ENCODE measurements at regions not wholly inside any gene's neighbourhood (a gene's known extent, or its start where the extent isn't known, plus 50 kb on each side); places are given as distances from the start of the nearest gene placed in this dataset.

DNA sequence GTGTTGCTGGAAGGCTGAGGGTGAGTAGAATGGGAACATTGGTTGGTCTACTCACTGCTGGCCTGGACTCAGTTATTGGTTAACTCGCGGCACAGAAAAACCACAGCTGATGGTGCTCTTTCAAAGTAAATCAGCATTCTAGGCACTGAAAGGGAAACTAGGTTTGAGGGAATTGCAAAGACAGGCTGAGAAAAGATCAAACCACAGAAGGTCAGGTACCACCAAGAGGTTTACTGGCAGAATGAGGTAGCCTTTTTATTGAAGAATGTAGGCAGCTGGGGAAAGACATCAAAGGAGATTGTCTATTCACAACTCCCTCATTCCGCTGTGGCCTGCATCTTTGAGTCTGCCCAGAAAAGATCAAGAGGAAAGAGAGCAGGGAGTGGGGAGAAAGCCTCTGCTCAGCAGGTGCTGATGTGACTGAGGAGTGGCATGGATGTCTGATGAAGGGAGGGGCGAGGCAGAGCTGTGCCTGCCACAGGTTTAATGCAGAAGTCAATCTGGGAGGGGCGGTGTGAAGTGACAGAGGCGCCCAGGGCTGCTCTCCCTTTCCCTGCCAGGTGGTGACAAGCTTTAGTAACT is 255.5 kb downstream of the MAN2A1 start:
- no peak for DNase-seq (ENCODE audit: low read depth in 2 of 2)

DNA sequence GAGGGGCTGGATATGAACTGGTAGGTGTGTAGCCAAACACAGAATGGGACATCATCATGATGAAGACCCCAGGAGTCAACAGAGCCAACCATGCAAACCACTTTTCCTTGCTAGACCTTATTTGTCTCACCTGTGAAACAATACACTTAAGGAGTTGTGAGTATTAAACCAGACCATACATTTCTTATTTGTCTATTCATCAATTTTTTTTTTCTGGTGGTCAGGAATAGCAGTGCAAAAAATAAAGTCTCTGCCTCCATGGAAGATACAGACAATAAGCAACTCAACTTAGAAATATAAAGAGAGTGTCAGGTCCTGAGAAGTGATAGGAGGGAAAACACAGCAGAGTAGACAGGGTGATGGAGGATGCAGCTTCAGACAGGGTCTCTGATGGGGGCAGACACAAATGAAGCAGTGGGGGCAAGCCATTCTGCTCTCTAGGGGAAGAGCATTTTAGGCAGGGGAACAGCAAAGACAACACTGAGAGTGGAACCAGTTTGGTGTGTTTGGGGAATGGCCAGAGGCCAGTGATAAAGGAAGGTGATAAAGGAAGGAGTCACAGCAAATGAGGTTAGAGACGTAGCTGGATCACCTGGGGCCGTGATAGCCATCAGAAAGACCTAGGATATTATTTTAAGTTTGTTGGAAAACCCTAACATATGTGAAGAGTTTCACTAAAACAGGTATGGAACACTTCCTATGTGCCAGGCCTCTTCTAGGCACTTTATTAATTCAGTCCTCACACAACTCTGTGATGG is 256.2 kb downstream of the MAN2A1 start:
- no peak for DNase-seq (ENCODE audit: low read depth in 2 of 2)

DNA sequence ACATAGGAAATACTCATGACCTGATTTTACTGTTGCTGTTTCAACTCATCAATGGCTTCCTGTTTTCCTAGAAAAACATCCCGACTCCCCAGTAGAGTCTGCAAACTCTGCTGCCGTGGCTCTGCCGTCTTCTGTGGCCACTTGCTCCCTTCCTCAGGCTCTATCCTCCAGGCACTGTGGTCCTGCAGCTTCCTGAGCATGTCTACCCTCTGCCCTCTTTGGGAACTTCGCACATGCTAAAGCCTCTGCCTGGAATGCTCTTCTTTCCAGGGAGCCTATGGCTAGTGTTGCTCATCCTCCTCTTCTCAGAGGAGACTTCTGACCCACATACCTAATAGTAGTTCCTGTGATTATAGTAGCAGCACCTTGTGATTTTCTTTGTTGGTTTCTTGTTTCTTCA is 256.9 kb downstream of the MAN2A1 start:
- no peak for DNase-seq (ENCODE audit: low read depth in 2 of 2)

DNA sequence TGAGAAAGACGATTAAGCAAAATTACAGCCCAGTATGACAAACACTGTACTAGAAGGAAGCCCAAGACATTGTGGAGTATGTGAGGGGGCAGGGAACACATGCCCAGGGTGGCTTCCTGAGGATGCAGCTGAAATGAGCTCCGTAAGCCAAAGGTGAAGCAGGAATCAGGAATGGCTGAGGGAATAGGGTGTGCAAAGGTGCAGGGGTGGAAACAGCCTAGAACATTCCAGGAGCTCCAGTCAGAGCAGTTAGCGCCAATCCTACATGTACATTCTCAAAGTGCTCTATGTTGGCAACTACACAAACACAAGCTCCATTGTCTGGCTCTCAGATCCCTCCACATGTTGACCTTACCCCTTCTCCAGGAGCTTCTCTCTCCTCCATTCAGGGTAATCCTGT is 257.9 kb downstream of the MAN2A1 start:
- DNase-seq (ENCODE audit: low read depth in 2 of 2) = no peak

DNA sequence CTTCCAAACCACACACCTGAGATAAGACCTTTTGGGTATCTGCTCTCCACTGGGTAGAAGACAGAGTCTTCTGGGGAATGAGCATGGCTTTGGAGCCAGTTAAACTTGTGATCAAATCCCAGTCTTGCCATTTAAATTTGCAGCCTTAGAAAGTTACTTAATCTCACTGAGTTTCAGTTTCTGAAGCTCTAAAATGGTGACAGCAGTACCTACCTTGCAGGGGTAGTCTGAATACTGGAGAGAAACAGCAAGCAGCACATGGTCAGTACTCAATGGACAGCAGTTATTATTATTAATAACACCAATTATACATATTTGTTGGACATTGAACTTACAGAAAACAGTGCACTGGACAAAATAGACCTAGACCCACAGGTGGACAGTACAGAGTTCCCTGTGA is 260.9 kb downstream of the MAN2A1 start:
- no peak for DNase-seq (ENCODE audit: low read depth in 2 of 2)

DNA sequence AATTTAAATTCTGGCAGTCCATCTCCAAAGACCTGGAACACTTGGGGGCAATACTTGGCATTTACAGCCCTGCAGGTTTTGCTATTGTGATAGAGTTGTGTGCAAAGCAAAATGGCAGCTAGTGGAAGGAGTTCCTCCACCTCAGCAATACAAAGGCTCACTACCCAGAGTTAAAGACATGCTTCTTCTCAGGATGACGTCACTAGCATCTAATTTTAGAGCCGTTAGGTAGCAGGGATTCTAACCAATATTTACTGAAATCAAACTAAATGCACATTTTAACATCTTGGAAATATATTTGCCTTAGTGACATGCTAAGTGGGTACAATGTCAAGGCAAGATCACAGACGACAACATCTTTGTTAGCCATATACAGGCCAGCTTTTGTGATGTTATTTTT is 261.6 kb downstream of the MAN2A1 start:
- DNase-seq (ENCODE audit: low read depth in 2 of 2) = no peak

DNA sequence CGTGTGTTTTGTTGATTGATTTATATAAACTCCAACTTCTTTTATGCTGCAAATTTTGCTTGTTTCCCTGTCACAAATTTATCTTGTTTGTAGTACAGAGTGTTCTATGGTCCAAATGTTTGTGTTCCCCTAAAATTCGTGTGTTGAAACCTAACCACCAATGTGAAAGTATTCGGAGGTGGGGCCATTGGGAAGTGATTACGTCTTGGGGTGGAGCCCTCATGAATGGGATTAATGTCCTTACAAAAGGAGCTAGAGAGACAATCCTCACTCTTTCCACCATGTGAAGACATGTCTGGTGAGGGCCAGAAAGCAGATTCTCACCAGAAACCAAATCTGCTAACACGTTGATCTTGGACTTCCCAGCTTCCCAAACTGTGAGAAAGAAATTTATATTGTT is 262.0 kb downstream of the MAN2A1 start:
- DNase-seq (ENCODE audit: low read depth in 2 of 2) = no peak

DNA sequence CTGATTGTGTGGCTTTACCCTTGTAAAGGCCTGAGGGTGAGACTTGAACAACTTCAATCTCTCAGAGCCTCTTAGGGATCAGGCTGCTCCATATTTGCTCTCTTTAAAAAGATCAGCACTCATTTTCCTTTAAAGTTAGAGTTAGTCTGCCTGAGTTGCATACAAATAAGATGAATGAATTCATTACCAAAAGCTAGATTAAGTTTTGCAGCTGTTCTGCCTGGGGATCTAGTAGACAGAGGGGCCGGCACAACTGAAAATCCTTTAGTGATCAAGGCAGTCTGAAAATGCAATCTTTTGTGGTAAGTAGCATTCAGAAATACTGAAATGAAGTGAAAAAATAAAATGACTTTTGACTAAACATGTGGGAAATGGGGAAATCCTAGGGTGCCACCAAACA is 264.0 kb downstream of the MAN2A1 start:
- no peak for DNase-seq (ENCODE audit: low read depth in 2 of 2)

DNA sequence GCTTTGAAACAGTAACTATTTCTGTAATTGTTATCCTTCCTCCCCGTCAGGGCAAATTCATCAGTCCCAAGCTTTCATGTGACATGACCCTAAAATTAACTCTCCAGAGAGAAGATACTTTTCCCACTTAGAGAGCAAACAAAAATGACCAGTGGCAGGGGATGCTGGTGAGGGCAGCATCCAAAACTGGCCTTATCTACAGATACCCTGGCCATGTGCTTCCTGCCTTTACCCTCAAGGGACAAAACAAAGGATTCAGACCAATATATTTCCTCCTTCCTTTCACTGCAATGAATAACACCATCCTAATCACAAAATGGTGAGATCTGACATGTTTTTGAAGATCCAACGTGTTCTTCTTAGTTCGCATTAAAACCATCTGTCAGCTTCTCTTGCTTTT is 267.2 kb downstream of the MAN2A1 start:
- DNase-seq (ENCODE audit: low read depth in 2 of 2) = no peak

DNA sequence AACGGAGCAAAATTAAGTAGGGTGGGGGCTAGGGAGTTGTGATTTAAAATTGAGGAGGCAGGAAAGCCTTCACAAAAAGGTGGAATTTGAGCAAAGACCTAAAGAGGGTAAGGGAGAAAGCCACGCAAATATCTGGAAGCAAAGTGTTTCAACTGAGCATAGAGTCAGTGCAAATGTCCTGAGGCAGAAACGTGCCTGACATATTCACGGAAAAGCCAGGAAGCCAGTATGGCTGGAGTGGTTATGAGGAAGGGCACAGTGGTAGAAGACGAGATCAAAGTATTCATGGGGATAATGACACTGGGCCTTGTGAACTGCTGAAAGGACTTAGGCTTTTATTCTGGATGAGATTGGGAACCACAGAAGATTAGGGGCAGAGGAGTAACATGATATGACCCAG is 268.4 kb downstream of the MAN2A1 start:
- DNase-seq (ENCODE audit: low read depth in 2 of 2) = no peak

DNA sequence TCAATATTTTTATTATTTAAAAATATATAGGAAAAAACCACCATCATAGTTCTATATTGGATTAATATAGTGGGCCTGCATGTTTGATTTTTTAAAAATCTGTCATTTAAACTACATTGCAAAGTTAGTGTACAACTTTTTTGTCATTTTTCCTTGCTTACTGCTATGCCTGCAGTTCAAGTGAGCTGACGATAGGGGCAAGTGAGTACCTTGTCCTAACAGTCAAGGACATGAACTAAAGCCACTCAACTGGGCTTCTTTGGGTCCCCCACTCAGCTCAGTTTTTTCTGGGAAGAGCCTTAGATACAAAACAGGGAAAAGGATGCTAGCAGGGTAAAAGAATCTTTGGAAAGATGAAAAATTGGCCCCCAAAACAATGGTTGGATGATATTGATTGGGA is 269.9 kb downstream of the MAN2A1 start:
- DNase-seq (ENCODE audit: low read depth in 2 of 2) = no peak

DNA sequence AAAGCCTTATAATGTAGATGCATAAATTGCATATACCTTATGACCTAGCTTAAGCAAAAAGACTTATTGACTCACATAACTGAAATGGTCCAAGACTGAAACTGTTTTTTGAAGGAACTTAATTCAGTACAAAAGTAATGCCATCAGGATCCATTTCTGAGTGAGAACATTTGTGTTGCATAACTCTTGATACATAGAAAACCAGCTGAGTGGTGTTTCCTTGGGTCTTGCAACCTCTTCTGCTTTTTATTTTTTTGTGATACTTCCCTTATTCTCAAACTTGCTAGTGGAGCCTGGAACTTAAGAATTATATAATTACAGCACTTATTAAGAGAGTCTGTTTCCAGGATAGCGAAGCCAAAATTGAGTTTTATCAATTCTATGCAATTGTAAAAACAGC is 272.0 kb downstream of the MAN2A1 start:
- no peak for DNase-seq (ENCODE audit: low read depth in 2 of 2)

DNA sequence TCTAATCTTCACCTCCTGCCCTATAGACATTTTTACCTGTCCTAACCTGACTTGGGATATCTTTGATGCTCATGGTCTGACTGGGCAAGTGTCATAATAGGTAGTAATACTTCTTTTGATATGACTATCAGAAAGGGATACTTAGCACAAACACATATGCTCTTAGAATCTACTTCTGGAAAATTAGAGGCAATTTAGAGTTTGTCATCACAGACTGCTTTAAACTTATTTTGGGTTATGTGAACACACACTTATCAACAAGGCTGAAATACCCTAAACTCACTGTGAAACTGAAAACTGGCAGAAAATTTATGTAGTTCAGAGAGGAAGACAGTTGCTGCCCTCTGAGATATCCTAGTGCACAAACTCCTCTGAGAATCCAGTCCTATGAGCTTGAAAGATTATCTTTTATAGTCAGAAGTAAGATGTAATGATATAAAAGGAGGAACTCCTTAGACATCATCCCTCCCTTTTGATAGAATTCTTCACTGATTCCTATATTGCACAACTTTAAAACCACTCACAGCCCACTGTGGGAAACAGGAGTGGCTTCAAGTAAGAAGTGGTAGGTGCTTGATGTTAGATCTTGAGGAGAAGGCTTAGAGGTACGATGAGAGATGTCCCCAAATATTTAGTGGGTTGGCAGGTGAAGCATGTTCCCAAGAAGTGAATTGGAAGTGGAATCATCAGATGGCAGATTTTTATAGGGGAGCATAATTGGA is 273.3 kb downstream of the MAN2A1 start:
- DNase-seq (ENCODE audit: low read depth in 2 of 2) = no peak

DNA sequence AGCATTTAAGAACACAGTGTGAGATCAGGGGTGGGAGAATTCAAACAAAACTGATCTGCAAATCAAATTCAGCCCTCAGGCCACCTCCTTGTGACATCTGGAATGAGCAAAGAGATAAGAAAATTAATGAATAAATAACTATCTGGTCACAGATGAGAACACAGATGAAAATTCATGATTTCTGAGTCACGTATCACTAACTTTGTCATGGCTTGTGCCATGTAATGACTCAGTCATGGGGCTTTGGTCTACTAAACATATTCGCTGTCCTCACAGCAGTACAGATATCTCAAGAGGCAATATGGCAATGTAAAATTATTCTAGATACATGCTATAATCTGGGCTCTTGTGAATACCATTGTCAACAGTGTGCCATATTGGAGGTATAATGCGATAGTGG is 274.4 kb downstream of the MAN2A1 start:
- DNase-seq (ENCODE audit: low read depth in 2 of 2) = no peak

DNA sequence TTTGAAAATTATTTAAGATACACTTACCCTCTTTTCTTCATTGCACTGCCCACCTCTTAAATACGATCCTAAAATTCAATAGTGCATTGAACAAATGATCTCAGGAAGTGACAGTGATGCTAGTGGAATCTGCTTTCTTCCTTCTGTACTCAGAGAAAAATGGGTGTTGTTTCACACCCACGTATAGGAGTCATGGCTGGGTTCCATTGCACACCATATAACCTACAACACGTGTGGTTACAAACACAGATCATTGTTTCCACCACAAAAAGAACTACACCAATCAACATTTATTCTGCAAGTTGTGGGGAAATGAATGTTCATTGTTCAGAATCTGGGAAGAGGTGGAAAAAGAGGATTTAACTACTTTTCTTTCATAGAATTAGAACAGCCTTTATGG is 275.9 kb downstream of the MAN2A1 start:
- no peak for DNase-seq (ENCODE audit: low read depth in 2 of 2)

DNA sequence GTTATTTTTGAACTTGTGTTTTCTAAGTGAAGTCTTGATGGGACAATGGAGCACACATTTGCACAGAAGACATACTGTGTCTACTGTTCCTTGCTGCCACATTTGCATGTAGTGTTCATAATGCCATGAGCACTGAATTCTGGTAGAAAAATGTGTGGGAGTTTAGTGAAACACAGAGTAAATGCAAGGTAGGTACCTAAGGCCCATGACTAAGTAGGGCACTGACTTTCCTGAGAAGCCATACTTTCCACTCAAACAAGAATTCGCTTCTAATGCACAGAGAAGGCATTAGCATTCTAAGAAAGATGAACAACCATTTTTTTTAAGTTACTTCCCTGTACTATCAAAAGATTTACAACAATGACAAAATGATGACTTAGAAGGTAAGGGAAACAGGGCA is 282.2 kb downstream of the MAN2A1 start:
- no peak for DNase-seq (ENCODE audit: low read depth in 2 of 2)

DNA sequence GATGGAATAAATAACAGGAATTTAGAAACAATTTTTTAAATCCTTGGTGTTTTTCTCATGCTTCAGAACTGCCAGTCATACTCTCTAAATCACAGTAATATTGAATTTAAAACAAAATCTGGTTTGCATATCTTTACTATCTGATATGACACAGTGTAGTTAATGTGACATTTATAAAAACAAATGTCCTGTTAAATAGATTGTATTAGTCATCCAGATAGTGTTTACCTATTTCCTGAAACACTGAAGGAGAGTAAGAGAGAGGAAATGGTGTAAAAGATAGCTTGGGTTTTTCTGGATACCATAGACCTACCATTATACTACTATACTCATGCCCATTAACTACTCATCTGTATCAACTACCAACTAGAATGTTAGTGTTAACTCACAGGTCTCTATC is 292.3 kb downstream of the MAN2A1 start:
- DNase-seq (ENCODE audit: low read depth in 2 of 2) = no peak

DNA sequence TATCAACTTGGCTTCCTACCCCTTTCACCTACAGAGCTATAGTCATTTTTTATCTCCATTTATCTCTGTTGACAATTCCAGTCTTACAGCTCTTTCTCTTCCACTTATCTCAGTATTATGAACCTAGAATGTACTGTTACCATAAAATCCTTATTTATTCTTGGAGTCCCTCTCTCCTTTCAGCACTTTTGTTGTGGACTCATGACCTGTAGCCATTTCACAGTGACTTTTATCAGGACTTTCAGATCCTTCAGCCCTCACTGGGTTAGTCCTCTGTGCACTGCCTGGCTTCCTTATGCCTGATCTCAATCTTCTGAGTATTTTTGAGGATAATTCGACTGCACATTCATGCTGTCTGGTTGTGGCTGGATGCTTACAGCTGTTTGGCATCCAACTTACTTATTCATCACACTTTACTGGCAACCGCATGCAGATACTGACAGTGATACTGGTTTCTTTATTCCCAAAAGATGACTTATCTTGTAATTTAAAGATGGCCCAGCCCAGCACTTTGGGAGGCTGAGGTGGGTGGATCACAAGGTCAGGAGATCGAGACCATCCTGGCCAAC is 293.3 kb downstream of the MAN2A1 start:
- DNase-seq (ENCODE audit: low read depth in 2 of 2) = no peak

DNA sequence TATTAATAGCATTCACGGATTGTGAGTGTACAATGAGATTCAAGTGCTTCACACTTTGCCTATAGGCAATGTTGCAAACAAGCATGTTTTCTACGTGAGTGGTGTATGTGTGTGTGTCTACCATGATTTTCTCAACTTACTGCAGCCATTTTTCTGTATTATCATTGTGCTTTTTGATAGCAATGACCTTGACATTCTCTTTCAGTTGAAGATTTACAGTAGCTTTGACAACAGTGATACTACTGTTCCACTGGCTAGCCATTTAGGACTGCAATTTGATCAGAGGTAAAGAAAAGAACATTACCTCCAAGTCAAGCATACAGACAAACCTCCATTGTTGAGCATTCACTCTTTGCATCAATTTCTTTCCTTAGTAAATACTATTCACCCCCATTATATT is 297.0 kb downstream of the MAN2A1 start:
- DNase-seq (ENCODE audit: low read depth in 2 of 2) = no peak

DNA sequence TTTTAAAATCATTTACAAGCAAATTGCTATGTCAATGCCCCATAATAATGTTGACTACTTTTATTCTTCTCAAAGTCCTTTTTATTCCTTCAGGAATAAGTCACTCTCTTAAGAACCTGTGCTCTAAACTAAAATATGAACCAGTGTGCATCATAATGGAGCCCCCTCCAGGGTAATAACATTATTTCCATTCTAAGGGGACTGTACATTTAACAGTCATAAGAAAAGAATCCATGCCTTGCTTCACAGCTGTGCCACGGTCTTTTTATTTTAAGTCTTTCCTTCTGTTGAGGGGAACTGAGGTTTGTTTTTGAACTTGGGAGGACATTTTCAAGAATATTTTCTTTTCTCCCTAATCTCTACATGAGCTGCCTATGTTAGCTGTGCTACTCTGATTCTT is 297.6 kb downstream of the MAN2A1 start:
- no peak for DNase-seq (ENCODE audit: low read depth in 2 of 2)

DNA sequence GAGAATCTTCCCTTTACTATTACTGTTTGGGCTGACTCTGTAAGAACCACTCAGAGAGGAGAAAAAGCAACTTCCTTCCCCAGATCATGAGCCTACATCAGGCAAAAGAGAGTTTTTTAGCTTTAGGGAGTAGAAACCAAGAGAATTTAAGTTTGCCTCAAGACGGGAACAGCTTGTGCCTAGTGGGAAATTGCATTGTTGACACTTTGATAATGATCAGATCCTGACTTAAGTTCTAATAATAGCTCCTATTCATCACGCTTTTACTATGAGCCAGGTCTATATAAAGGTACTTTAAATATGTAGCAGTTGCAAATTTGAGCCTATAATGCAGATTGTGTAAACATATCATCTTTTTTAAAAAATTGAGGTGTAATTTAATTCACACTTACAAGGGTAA is 298.2 kb downstream of the MAN2A1 start:
- no peak for DNase-seq (ENCODE audit: low read depth in 2 of 2)

DNA sequence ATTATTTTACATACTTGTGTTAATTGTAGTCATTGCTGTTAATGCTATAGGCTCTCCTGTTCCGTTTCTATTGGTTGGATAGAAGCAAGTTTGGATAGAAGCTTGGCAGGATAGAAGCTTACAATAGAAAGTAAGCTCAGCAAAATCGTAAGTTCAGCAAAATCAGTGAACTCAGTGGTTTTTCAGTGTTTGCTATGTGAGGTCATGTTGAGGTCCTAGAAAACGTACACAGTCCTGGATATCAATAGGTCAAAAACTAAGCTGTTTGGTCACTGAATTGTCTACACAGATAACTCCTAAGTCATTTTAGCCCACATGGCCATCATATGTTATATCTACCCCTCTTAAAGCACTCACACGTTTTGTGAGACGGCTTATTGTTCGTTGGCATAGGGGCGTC is 299.4 kb downstream of the MAN2A1 start:
- DNase-seq (ENCODE audit: low read depth in 2 of 2) = no peak
